ENCODE measurements at regions not wholly inside any gene's neighbourhood (a gene's known extent, or its start where the extent isn't known, plus 50 kb on each side); places are given as distances from the start of the nearest gene placed in this dataset.

- H3K9me3 Mint-ChIP-seq = no peaks in the 10 kb centered on the region
- no peaks in the 10 kb centered on the region for H3K27me3 Mint-ChIP-seq
- ATAC-seq (replicated peaks) = no peak
- no peaks in the 10 kb centered on the region for H3K4me1 Mint-ChIP-seq
- H3K36me3 Mint-ChIP-seq = no peaks in the 10 kb centered on the region
- no peak for DNase-seq
- H3K4me3 Mint-ChIP-seq = no peak overlapping the region
- no peak overlapping the region for H3K27ac Mint-ChIP-seq
These were observed 97.6 kb downstream of the TM2D1 start for GRCh38 chr1:61627365-61627764.

DNA sequence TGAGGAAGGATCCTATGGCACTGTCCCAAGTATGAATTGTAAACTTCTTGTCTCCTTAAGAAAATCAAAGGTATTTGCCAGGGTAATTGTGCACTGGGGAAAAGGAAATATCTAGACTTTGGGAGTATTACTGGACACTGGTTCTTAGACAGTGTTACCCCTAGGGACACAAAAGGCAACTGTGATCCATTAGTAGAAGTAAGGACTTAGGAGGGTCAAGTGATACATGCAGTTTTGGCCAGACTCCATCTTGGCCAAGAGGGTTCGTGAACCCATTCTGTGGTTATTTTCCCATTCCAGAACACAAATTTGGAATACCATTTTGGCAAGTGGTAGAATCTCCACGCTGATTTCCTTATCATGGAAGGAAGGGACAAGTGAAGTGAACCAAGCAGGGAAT lies 98.1 kb downstream of the TM2D1 start:
- Mint-ChIP-seq H3K4me3 (no peak overlapping the region), H3K27ac (no peak overlapping the region), H3K27me3 (no peaks in the 10 kb centered on the region), H3K9me3 (no peaks in the 10 kb centered on the region), H3K4me1 (no peaks in the 10 kb centered on the region), H3K36me3 (no peaks in the 10 kb centered on the region)
- DNase-seq (no peak), ATAC-seq (replicated peaks) (no peak)

DNA sequence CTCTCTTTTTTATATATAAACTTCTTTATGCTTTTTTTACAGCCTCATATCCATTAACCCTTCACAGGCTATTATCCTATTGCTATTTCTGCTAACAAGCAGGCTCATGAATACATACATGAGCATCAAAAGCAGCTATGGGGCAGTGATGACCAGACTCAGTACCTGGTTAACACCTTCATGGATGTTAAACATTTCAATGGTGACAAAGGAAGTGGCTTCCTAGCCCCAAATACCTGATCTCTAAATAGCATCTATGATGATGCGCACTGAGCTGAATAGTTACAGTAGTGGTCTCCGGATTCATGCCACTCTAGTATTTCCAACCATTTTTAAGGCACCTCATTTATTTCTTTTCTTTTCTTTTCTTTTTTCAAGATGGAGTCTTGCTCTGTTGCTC lies 101.1 kb downstream of the TM2D1 start:
- no peak for ATAC-seq (replicated peaks)
- Mint-ChIP-seq H3K4me1 (no peaks in the 10 kb centered on the region), H3K27ac (no peak overlapping the region), H3K4me3 (no peak overlapping the region), H3K36me3 (no peaks in the 10 kb centered on the region), H3K9me3 (no peaks in the 10 kb centered on the region), H3K27me3 (peaks cover 0 to under 1% of the 10 kb centered on the region in 2 donors)
- DNase-seq = no peak

- ATAC-seq (replicated peaks) (no peak), DNase-seq (no peak)
- peaks cover 5 to 6% of the 10 kb centered on the region in 2 donors for H3K27me3 Mint-ChIP-seq
- no peaks in the 10 kb centered on the region for H3K36me3 Mint-ChIP-seq
- no peak overlapping the region for H3K4me3 Mint-ChIP-seq
- no peaks in the 10 kb centered on the region for H3K4me1 Mint-ChIP-seq
- no peaks in the 10 kb centered on the region for H3K9me3 Mint-ChIP-seq
- no peak overlapping the region for H3K27ac Mint-ChIP-seq
These were observed 104.4 kb downstream of the TM2D1 start for GRCh38 chr1:61620536-61620935.

- ATAC-seq (replicated peaks) (no peak), DNase-seq (no peak)
- Mint-ChIP-seq H3K27ac (no peak overlapping the region), H3K36me3 (no peaks in the 10 kb centered on the region), H3K9me3 (no peaks in the 10 kb centered on the region), H3K4me3 (no peak overlapping the region), H3K27me3 (peaks cover 5 to 6% of the 10 kb centered on the region in 2 donors), H3K4me1 (no peaks in the 10 kb centered on the region)
These were observed 106.2 kb downstream of the TM2D1 start for GRCh38 chr1:61618755-61619154.

DNA sequence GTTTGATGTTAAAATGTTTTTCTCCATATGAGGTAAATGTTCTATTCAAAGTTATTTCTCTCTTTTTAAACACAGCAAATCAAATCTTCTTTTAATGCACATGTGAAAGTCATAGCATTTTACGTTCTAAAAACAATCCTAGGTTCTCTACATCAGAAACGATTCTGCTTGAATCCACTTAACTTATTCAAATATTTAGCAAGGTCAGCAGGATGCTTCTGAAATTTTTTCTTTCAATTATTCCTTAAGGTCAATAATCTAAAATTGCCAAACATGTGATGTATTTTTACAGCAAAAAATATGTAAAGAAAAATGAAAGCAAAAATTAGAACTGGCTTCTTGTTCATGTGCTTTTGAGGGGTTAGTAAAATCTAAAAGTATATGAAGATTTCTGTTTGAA lies 106.7 kb downstream of the TM2D1 start:
- H3K36me3 Mint-ChIP-seq = no peaks in the 10 kb centered on the region
- H3K27ac Mint-ChIP-seq = no peak overlapping the region
- ATAC-seq (replicated peaks) = no peak
- no peak for DNase-seq
- no peak overlapping the region for H3K4me3 Mint-ChIP-seq
- no peaks in the 10 kb centered on the region for H3K9me3 Mint-ChIP-seq
- no peaks in the 10 kb centered on the region for H3K4me1 Mint-ChIP-seq
- H3K27me3 Mint-ChIP-seq = peaks cover 5 to 6% of the 10 kb centered on the region in 2 donors

DNA sequence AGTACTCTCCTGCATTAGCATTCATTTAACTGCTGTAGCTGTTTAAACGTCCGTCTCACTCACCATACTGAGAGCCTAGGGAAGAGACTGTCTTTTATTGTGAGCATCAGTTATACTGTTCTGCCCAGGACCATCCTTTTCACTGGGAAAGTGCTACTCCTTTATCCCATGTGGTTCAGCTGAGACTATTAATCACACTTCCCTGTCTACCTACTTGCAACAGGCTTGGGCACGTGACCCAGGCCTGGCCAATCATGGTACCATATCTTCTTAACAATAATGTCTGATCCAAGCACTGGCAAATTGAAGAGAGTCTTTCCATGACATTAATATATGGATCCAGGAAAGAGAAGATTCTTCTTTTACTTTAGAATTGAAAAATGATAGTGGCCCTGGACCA lies 108.1 kb downstream of the TM2D1 start:
- Mint-ChIP-seq H3K4me1 (no peaks in the 10 kb centered on the region), H3K27ac (no peak overlapping the region), H3K9me3 (no peaks in the 10 kb centered on the region), H3K27me3 (peaks cover 5 to 6% of the 10 kb centered on the region in 2 donors), H3K36me3 (no peaks in the 10 kb centered on the region), H3K4me3 (no peak overlapping the region)
- no peak for ATAC-seq (replicated peaks)
- DNase-seq = no peak

- Mint-ChIP-seq H3K27me3 (peaks cover 0 to 5% of the 10 kb centered on the region in 2 donors), H3K4me3 (no peak overlapping the region), H3K36me3 (no peaks in the 10 kb centered on the region), H3K27ac (no peak overlapping the region), H3K9me3 (no peaks in the 10 kb centered on the region), H3K4me1 (no peaks in the 10 kb centered on the region)
- DNase-seq (no peak), ATAC-seq (replicated peaks) (peak; percentile 53 to 68)
These were observed 112.3 kb downstream of the TM2D1 start for GRCh38 chr1:61612602-61613001.

DNA sequence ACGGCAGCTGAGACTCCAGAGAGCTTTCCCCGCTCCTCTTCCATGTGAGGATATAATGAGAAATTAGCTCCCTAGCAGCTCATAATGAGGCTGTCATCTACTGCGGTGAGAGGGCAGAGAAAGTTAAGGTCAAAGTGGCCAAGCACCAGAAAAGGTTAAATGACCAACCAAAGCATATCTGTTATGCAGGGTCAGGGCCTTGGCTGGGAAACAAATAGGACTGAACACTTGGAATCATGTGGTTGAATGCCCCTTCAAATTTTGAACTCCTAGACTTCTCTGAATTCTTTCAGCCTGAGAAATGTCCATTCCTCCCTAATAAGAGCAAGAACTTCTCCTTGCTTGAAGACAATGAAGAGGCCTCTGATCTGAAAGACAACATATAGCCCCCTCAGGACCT lies 115.9 kb downstream of the TM2D1 start:
- ATAC-seq (replicated peaks) = no peak
- Mint-ChIP-seq H3K9me3 (no peaks in the 10 kb centered on the region), H3K27me3 (peaks cover 4 to 5% of the 10 kb centered on the region in 2 donors), H3K27ac (no peak overlapping the region), H3K4me1 (no peaks in the 10 kb centered on the region), H3K36me3 (no peaks in the 10 kb centered on the region), H3K4me3 (no peak overlapping the region)
- DNase-seq = no peak

DNA sequence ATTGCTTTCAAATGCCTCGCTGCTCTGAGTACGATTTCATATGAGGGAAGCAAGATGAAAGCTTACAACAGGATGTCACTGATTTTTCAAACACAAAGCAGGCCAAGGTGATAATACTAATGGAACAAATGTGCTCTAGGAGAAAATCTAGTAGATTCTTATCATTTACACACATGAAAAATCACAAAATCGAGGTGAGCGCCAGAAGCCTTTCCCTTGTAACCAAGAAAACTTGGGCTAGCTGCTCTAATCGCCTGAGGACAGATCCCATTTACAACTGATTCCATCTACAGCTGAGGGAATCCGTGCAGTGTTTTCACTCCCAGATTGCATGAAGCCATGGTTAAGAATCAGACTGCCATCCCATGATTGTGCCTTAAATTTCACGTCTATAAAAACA lies 117.5 kb downstream of the TM2D1 start:
- Mint-ChIP-seq H3K27ac (no peak overlapping the region), H3K27me3 (peaks cover 4 to 5% of the 10 kb centered on the region in 2 donors)
- ATAC-seq (replicated peaks) = no peak

GRCh38 chr1:61606448-61607312 lies 118.3 kb downstream of the TM2D1 start:
- no peak overlapping the region for H3K27ac Mint-ChIP-seq
- ATAC-seq (replicated peaks) (no peak), DNase-seq (no peak)
- no peak overlapping the region for H3K4me3 Mint-ChIP-seq
- no peaks in the 10 kb centered on the region for H3K36me3 Mint-ChIP-seq
- H3K4me1 Mint-ChIP-seq = no peaks in the 10 kb centered on the region
- no peaks in the 10 kb centered on the region for H3K9me3 Mint-ChIP-seq
- H3K27me3 Mint-ChIP-seq = peaks cover 4 to 5% of the 10 kb centered on the region in 2 donors

More for the DNA sequence above, 117.5 kb downstream of the TM2D1 start:
- Mint-ChIP-seq H3K36me3 (no peaks in the 10 kb centered on the region), H3K9me3 (no peaks in the 10 kb centered on the region), H3K4me3 (no peak overlapping the region), H3K4me1 (no peaks in the 10 kb centered on the region)
- no peak for DNase-seq

DNA sequence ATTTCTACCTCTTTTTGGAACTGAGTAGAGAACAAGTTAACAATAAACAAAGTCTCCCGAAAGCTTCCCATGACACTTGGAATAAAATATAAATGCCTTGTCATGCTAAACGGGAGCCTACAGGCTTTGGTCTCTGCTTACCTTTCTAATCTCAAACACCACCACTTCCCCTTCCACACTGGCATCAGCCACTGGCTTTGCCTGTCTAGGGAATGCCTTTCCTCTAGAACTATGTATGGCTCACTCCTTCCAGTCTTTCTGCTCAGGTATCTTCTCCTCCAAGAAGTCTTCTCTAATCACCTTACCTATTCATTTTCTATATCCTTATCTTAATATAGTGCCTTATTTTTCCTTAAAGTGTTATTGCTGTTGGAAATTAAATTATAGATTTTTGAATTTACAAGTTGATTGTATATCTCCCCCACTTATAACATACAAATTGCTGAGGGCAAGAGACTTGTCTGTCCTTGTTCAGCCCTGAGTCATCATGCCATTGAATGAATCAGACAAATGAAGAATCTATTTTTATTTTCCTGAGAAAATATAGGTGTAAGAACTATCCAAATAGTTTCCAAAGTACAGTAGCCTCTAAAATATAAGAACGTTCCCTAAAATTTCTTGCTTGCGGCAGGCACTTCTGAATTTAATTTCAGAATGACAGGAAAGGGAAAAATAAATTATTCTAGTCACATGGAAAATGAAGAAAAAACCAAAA lies 119.2 kb downstream of the TM2D1 start:
- DNase-seq = no peak
- H3K4me1 Mint-ChIP-seq = no peaks in the 10 kb centered on the region
- peaks cover 4 to 5% of the 10 kb centered on the region in 2 donors for H3K27me3 Mint-ChIP-seq
- H3K4me3 Mint-ChIP-seq = no peak overlapping the region
- no peak overlapping the region for H3K27ac Mint-ChIP-seq
- H3K9me3 Mint-ChIP-seq = no peaks in the 10 kb centered on the region
- ATAC-seq (replicated peaks) = no peak
- no peaks in the 10 kb centered on the region for H3K36me3 Mint-ChIP-seq

DNA sequence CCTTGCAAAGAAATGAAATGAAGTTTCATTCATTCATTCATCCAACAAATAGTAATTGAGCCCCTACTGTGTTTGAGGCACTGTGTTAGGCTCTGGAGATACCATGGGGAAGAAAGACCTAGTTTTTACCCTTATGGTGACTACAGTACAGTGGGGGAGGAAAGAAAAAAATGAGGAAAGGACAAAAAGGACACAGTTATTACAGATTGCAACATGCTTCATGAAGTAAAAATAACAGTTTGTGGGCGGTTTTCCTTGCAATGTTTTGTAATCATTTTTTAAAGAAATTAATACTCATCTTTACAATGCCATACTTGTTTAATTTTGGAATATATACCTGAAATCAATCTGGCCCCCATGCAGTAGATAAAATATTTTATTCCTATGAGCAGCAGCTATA lies 120.3 kb downstream of the TM2D1 start:
- DNase-seq (no peak), ATAC-seq (replicated peaks) (no peak)
- H3K4me3 Mint-ChIP-seq = no peak overlapping the region
- no peaks in the 10 kb centered on the region for H3K4me1 Mint-ChIP-seq
- H3K27ac Mint-ChIP-seq = no peak overlapping the region
- peaks cover 4 to 5% of the 10 kb centered on the region in 2 donors for H3K27me3 Mint-ChIP-seq
- no peaks in the 10 kb centered on the region for H3K36me3 Mint-ChIP-seq
- H3K9me3 Mint-ChIP-seq = no peaks in the 10 kb centered on the region

- Mint-ChIP-seq H3K27ac (no peak overlapping the region), H3K27me3 (peaks cover 4 to 5% of the 10 kb centered on the region in 2 donors)
These were observed 120.7 kb downstream of the TM2D1 start for GRCh38 chr1:61604261-61604660.

GRCh38 chr1:61602663-61603062 lies 122.3 kb downstream of the TM2D1 start:
- Mint-ChIP-seq H3K36me3 (no peaks in the 10 kb centered on the region), H3K27me3 (peaks cover 4 to 5% of the 10 kb centered on the region in 2 donors), H3K4me1 (no peaks in the 10 kb centered on the region), H3K4me3 (no peak overlapping the region), H3K27ac (no peak overlapping the region), H3K9me3 (peaks cover 0 to 4% of the 10 kb centered on the region in 2 donors)
- DNase-seq = no peak
- ATAC-seq (replicated peaks) = no peak

More at GRCh38 chr1:61604261-61604660, 120.7 kb downstream of the TM2D1 start:
- H3K4me3 Mint-ChIP-seq = no peak overlapping the region
- H3K36me3 Mint-ChIP-seq = no peaks in the 10 kb centered on the region
- DNase-seq (no peak), ATAC-seq (replicated peaks) (no peak)
- H3K4me1 Mint-ChIP-seq = no peaks in the 10 kb centered on the region
- H3K9me3 Mint-ChIP-seq = no peaks in the 10 kb centered on the region

All from stimulated activated naive B cell treated with anti-CD40 and anti-IgM and Interleukin-4, amounts not matched to agents 10 μg/mL and 1 μg/mL and 100 μg/mL, for 72 hours (primary cell).